Cardiac muscle cell (in vitro differentiated cells and primary cell): ENCODE measurements at regions not wholly inside any gene's neighbourhood (a gene's known extent, or its start where the extent isn't known, plus 50 kb on each side); places are given as distances from the start of the nearest gene placed in this dataset.
A peak's percentile ranks its signal among the peaks of the same experiment; 100 is the strongest.

Experiments used
- DNase-seq, 2 donors: peaks; one replicate each; pipeline versions ENCODE4 v3.0.0 to v3.0.0-alpha.2; 2010 to 2017; ENCODE audit warnings: low read depth in 1 of 2, low spot score in 1 of 2
- H3K27ac ChIP-seq: fragments of 200-600 bp; sonication (generic); 2 replicates; pipeline ENCODE4 v1.5.1; 2016
- H3K27me3 ChIP-seq: fragments of 200-600 bp; sonication (generic); 2 replicates; pipeline ENCODE4 v1.6.0; 2016; ENCODE audit warnings: control low read depth
- H3K36me3 ChIP-seq: fragments of 200-600 bp; sonication (generic); 2 replicates; pipeline ENCODE4 v1.5.1; 2016; ENCODE audit warnings: control low read depth
- H3K4me1 ChIP-seq: fragments of 200-600 bp; sonication (generic); 2 replicates; pipeline ENCODE4 v1.8.1; 2017; ENCODE audit warnings: low read depth, mild to moderate bottlenecking, mixed run types
- H3K4me3 ChIP-seq: fragments of 200-600 bp; sonication (generic); 2 replicates; pipeline ENCODE4 v1.5.1; 2016; ENCODE audit warnings: mild to moderate bottlenecking
- H3K9me3 ChIP-seq: fragments of 200-600 bp; sonication (generic); 2 replicates; pipeline ENCODE4 v1.5.1; 2017; ENCODE audit warnings: low read depth, mild to moderate bottlenecking, control low read depth
- CTCF ChIP-seq: IDR thresholded peaks from 2 replicates; pipeline ENCODE4 v1.5.1; 2012; ENCODE audit warnings: low read depth, mild to moderate bottlenecking, low read length

- Histone ChIP-seq H3K27ac (no peak overlapping the region), H3K36me3 (no peaks in the 10 kb centered on the region), H3K4me1 (no peaks in the 10 kb centered on the region), H3K9me3 (no peaks in the 10 kb centered on the region), H3K27me3 (peaks cover 3% of the 10 kb centered on the region), H3K4me3 (no peak overlapping the region)
- no peak for DNase-seq
- TF ChIP-seq CTCF, result no peak
Observed at GRCh38 chr5:141740885-141741284, 58.9 kb upstream of the ARAP3 start.

- H3K27ac ChIP-seq, result no peak overlapping the region
- DNase-seq, result no peak
- no peak for TF ChIP-seq CTCF
Observed at GRCh38 chr5:141737535-141737934, 55.5 kb upstream of the ARAP3 start.

DNA sequence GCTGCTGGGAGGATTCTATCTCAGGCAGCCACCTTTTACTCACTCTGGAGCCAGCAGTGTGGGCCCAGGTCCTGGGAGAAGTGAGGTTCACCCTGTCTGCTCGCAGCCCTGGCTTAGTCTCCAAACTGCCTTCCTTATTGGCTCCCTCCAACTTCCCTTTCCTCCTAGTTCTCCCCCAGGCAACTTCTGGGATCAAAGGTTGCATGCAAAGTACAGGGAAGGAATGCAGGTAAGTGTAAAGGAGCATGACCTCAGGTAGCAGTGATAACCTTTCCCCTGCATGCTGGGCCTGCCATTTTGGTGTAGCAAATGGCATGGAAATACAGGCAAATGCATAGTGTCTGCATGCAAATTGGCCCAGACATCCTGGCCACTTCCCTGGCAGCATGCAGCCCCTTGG, 53.8 kb upstream of the ARAP3 start:
- no peaks in the 10 kb centered on the region for H3K36me3 ChIP-seq
- no peaks in the 10 kb centered on the region for H3K27me3 ChIP-seq
- no peak overlapping the region for H3K27ac ChIP-seq
- H3K9me3 ChIP-seq, result no peaks in the 10 kb centered on the region
- DNase-seq, result no peak
- no peak overlapping the region for H3K4me3 ChIP-seq
- no peaks in the 10 kb centered on the region for H3K4me1 ChIP-seq
- TF ChIP-seq CTCF, result no peak

More at GRCh38 chr5:141737535-141737934, 55.5 kb upstream of the ARAP3 start:
- Histone ChIP-seq H3K9me3 (no peaks in the 10 kb centered on the region), H3K27me3 (no peaks in the 10 kb centered on the region), H3K36me3 (no peaks in the 10 kb centered on the region), H3K4me1 (no peaks in the 10 kb centered on the region), H3K4me3 (no peak overlapping the region)

DNA sequence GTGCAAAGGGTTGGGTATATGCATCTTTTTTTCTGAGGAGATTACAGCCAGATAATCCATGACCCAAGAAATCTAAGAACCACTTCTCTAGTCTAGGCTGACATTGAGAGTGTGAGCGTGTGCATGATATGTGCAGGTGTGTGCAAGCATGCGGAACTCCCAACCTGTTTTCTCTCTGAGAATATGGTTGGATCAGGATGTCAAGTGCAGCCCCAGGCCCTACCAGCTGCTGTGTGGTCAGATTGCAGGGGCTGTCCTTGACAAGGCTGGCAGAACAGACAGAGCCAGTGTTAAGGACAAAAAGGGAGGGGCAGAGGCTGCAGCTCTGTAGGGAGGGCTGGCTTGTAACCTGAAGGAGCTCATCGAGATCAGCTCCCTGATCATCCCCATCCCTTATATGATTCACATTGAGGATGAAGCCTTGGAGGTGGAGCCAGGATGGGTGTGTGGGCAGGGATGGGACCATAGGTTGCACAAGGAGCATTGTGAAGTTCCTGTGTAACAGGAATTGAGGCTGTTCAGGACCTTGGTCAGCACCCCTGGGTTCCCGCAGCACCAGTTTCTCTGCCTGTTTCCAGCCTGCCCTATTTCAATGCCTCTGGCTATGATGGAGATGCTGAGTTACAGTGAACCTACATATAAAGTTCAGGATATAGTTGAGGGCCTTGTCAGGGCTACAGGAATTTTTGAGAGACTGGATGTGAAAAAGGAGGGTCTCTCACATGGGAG, 52.6 kb upstream of the ARAP3 start:
- H3K9me3 ChIP-seq, result no peaks in the 10 kb centered on the region
- H3K36me3 ChIP-seq, result no peaks in the 10 kb centered on the region
- peak; percentile 80 to 85 for DNase-seq
- H3K27me3 ChIP-seq, result no peaks in the 10 kb centered on the region
- H3K27ac ChIP-seq, result no peak overlapping the region
- no peak overlapping the region for H3K4me3 ChIP-seq
- no peaks in the 10 kb centered on the region for H3K4me1 ChIP-seq
- TF ChIP-seq CTCF, result no peak

DNA sequence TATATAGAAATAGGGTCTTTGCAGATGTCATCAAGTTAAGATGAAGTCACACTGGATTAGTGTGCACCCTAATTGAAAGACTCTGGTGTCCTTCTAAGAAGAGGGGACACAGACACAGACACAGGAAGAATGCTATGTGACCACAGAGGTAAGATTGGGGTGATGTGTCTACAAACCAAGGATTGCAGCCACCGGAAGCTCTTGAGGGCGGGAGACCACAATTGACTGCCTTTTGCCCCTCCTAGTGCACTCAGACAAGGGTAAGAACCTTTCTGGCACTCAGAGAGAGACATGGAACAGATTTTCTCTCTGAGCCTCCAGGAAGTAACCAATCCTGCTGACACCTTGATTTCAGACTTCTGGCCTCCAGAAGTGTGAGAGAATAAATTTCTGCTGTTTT, 51.2 kb upstream of the ARAP3 start:
- no peak overlapping the region for H3K4me3 ChIP-seq
- no peak for TF ChIP-seq CTCF
- no peak for DNase-seq
- H3K36me3 ChIP-seq, result no peaks in the 10 kb centered on the region
- H3K4me1 ChIP-seq, result no peaks in the 10 kb centered on the region
- H3K9me3 ChIP-seq, result no peaks in the 10 kb centered on the region
- H3K27me3 ChIP-seq, result no peaks in the 10 kb centered on the region
- no peak overlapping the region for H3K27ac ChIP-seq

- H3K27me3 ChIP-seq, result no peaks in the 10 kb centered on the region
- TF ChIP-seq CTCF, result no peak
- H3K4me3 ChIP-seq, result no peak overlapping the region
Observed at GRCh38 chr5:141732417-141732816, 50.4 kb upstream of the ARAP3 start.

More at GRCh38 chr5:141732417-141732816, 50.4 kb upstream of the ARAP3 start:
- Histone ChIP-seq H3K36me3 (no peaks in the 10 kb centered on the region), H3K9me3 (no peaks in the 10 kb centered on the region), H3K4me1 (no peaks in the 10 kb centered on the region), H3K27ac (no peak overlapping the region)
- no peak for DNase-seq
